HepG2 (cell line): ENCODE measurements at regions not wholly inside any gene's neighbourhood (a gene's known extent, or its start where the extent isn't known, plus 50 kb on each side); places are given as distances from the start of the nearest gene placed in this dataset.
A peak's percentile ranks its signal among the peaks of the same experiment; 100 is the strongest.

Experiments used
- BCLAF1 ChIP-seq: fragments of 450-650 bp; IDR thresholded peaks from 2 replicates; pipeline ENCODE4 v1.6.1; 2017; ENCODE audit warnings: mild to moderate bottlenecking
- EED ChIP-seq: sonication (generic); formaldehyde crosslinking; IDR thresholded peaks from 2 replicates; pipeline ENCODE4 v1.5.0; 2020; ENCODE audit warnings: mild to moderate bottlenecking, missing genetic modification reagents
- ELF4 ChIP-seq: sonication (generic); formaldehyde crosslinking; IDR thresholded peaks from 2 replicates; pipeline ENCODE4 v1.5.0; 2020; ENCODE audit warnings: missing genetic modification reagents, mild to moderate bottlenecking, moderate library complexity, borderline replicate concordance
- FOXA1 ChIP-seq, 2 experiments: fragments of 450-650 bp in 1 of 2; sonication (generic) in 1 of 2; formaldehyde crosslinking in 1 of 2; IDR thresholded peaks; 2 replicates each; pipeline versions ENCODE4 v1.4.0 to v1.6.1; 2016 to 2020; ENCODE audit warnings: missing genetic modification reagents in 1 of 2
- FOXP4 ChIP-seq: sonication (generic); formaldehyde crosslinking; IDR thresholded peaks from 2 replicates; pipeline ENCODE4 v1.4.0; 2020; ENCODE audit warnings: missing genetic modification reagents
- GTF3A ChIP-seq: sonication (generic); formaldehyde crosslinking; conservative IDR thresholded peaks from 2 replicates; pipeline ENCODE4 v1.4.0; 2020; ENCODE audit warnings: mild to moderate bottlenecking, missing genetic modification reagents
- HNRNPK ChIP-seq: fragments of 200-400 bp; formaldehyde crosslinking; IDR thresholded peaks from 2 replicates; pipeline ENCODE4 v1.6.1; 2018; ENCODE audit warnings: low read length, low read depth, moderate library complexity, mild to moderate bottlenecking; ENCODE audit not compliant: poor library complexity, severe bottlenecking
- MYC ChIP-seq: sonication (generic); formaldehyde crosslinking; IDR thresholded peaks from 2 replicates; pipeline ENCODE4 v1.9.0; 2021; ENCODE audit warnings: missing genetic modification reagents, borderline replicate concordance
- MYPOP ChIP-seq: sonication (generic); formaldehyde crosslinking; IDR thresholded peaks from 2 replicates; pipeline ENCODE4 v1.8.1; 2023; ENCODE audit warnings: mild to moderate bottlenecking, moderate library complexity, missing genetic modification reagents
- NR3C1 ChIP-seq: sonication (generic); formaldehyde crosslinking; IDR thresholded peaks from 2 replicates; pipeline ENCODE4 v1.4.0; 2020; ENCODE audit warnings: missing genetic modification reagents
- SAP130 ChIP-seq: IDR thresholded peaks from 2 replicates; pipeline ENCODE4 v1.6.1; 2016; ENCODE audit warnings: low read depth
- ZNF180 ChIP-seq: sonication (generic); formaldehyde crosslinking; IDR thresholded peaks from 2 replicates; pipeline ENCODE4 v1.4.0; 2020; ENCODE audit warnings: low read depth, missing genetic modification reagents, borderline replicate concordance
- ZNF235 ChIP-seq: sonication (generic); formaldehyde crosslinking; IDR thresholded peaks from 2 replicates; pipeline ENCODE4 v1.8.1; 2023; ENCODE audit warnings: mild to moderate bottlenecking, missing genetic modification reagents, borderline replicate concordance
- ZNF546 ChIP-seq: sonication (generic); formaldehyde crosslinking; conservative IDR thresholded peaks from 2 replicates; pipeline ENCODE4 v1.8.1; 2023; ENCODE audit warnings: mild to moderate bottlenecking, missing genetic modification reagents
- ZSCAN22 ChIP-seq: sonication (generic); formaldehyde crosslinking; IDR thresholded peaks from 2 replicates; pipeline ENCODE4 v1.4.0; 2020; ENCODE audit warnings: mild to moderate bottlenecking, missing genetic modification reagents
- TF ChIP-seq, protein P1 (sequence below): sonication (generic); formaldehyde crosslinking; conservative IDR thresholded peaks from 2 replicates; pipeline ENCODE4 v1.4.0; 2020; ENCODE audit warnings: missing genetic modification reagents
- TF ChIP-seq, protein P2 (sequence below): sonication (generic); formaldehyde crosslinking; IDR thresholded peaks from 2 replicates; pipeline ENCODE4 v1.4.0; 2020; ENCODE audit warnings: missing genetic modification reagents, borderline replicate concordance
- TF ChIP-seq, protein P3 (sequence below): IDR thresholded peaks from 2 replicates; pipeline ENCODE4 v1.6.1; 2016; ENCODE audit warnings: low read depth, control low read depth

DNA sequence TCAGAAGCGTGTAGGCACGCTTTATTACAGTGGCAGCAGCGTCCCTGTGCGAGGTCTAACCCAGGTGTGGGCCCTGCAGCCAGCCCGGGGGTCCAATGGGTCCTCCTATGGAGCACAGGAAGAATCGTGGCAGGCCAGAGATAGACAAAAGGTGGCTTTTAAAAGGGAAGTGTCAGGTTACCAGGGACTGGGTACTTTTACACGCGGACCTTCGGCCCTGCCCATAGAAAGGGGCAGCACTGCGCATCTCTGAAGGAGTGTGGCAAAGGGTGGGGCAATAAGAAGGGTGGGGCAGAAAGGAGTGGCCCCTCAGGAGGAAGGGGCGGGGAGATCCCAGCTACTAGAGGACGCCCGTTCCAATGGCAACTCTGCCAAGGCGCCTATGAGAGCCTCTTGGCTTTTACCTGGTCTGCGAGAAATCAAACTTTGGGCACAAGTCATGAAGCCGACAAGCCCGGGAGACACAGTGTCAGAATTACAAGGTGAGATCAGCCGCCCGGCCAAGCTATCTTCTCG, 1419.8 kb downstream of the UQCRFS1 start (continued):
- TF ChIP-seq, protein P1, sequence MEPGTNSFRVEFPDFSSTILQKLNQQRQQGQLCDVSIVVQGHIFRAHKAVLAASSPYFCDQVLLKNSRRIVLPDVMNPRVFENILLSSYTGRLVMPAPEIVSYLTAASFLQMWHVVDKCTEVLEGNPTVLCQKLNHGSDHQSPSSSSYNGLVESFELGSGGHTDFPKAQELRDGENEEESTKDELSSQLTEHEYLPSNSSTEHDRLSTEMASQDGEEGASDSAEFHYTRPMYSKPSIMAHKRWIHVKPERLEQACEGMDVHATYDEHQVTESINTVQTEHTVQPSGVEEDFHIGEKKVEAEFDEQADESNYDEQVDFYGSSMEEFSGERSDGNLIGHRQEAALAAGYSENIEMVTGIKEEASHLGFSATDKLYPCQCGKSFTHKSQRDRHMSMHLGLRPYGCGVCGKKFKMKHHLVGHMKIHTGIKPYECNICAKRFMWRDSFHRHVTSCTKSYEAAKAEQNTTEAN (CRISPR knock-in tag): 0 out of 2 replicates have a peak, but pooled peaks have one; percentile 19
- TF ChIP-seq ZSCAN22 (CRISPR knock-in tag): no peak
- TF ChIP-seq ZNF546 (CRISPR knock-in tag): 0 out of 2 replicates have a peak, but pooled peaks have one; percentile 52
- TF ChIP-seq GTF3A (CRISPR knock-in tag): no peak
- 0 out of 2 replicates have a peak, but pooled peaks have one; percentile 74 for TF ChIP-seq ZNF235 (CRISPR knock-in tag)
- TF ChIP-seq ELF4 (CRISPR knock-in tag): no peak
- no peak for TF ChIP-seq MYC (CRISPR knock-in tag)
- TF ChIP-seq EED (CRISPR knock-in tag): no peak
- no peak for TF ChIP-seq FOXA1 (IDR thresholded peaks at IDR 0.05)
- 0 out of 2 replicates have a peak, but pooled peaks have one; percentile 2 for TF ChIP-seq FOXA1 (CRISPR knock-in tag; IDR thresholded peaks at IDR 0.05)
- no peak for TF ChIP-seq FOXP4 (CRISPR knock-in tag)
- TF ChIP-seq ZNF180 (CRISPR knock-in tag): no peak
- TF ChIP-seq HNRNPK: no peak
- no peak for TF ChIP-seq BCLAF1
- TF ChIP-seq SAP130: peak; percentile 38; the same call in 1 of the 2 replicates
- TF ChIP-seq MYPOP: peak; percentile 49; the same call in 1 of the 2 replicates
- TF ChIP-seq, protein P2, sequence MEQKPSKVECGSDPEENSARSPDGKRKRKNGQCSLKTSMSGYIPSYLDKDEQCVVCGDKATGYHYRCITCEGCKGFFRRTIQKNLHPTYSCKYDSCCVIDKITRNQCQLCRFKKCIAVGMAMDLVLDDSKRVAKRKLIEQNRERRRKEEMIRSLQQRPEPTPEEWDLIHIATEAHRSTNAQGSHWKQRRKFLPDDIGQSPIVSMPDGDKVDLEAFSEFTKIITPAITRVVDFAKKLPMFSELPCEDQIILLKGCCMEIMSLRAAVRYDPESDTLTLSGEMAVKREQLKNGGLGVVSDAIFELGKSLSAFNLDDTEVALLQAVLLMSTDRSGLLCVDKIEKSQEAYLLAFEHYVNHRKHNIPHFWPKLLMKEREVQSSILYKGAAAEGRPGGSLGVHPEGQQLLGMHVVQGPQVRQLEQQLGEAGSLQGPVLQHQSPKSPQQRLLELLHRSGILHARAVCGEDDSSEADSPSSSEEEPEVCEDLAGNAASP (CRISPR knock-in tag): peak; percentile 10; the same call in 1 of the 2 replicates
- no peak for TF ChIP-seq NR3C1 (CRISPR knock-in tag)
- TF ChIP-seq, protein P3, sequence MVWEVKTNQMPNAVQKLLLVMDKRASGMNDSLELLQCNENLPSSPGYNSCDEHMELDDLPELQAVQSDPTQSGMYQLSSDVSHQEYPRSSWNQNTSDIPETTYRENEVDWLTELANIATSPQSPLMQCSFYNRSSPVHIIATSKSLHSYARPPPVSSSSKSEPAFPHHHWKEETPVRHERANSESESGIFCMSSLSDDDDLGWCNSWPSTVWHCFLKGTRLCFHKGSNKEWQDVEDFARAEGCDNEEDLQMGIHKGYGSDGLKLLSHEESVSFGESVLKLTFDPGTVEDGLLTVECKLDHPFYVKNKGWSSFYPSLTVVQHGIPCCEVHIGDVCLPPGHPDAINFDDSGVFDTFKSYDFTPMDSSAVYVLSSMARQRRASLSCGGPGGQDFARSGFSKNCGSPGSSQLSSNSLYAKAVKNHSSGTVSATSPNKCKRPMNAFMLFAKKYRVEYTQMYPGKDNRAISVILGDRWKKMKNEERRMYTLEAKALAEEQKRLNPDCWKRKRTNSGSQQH (CRISPR knock-in tag): no peak
